AG09309 (cell line): ENCODE measurements at regions not wholly inside any gene's neighbourhood (a gene's known extent, or its start where the extent isn't known, plus 50 kb on each side); places are given as distances from the start of the nearest gene placed in this dataset.

Source experiments
- DNase-seq: peaks from one replicate; pipeline ENCODE4 v3.0.0-alpha.2; 2010; ENCODE audit warnings: low read depth
- H3K4me3 ChIP-seq: 2 replicates; pipeline ENCODE4 v1.5.1; 2011; ENCODE audit warnings: mild to moderate bottlenecking, low read depth, low read length, moderate library complexity; ENCODE audit not compliant: control insufficient read depth
- CTCF ChIP-seq: IDR thresholded peaks from 2 replicates; pipeline ENCODE4 v1.5.1; 2011; ENCODE audit warnings: mild to moderate bottlenecking, low read depth, low read length, inconsistent platforms; ENCODE audit not compliant: insufficient read depth, control insufficient read depth; ENCODE audit errors: missing control alignments

- H3K4me3 ChIP-seq: no peak overlapping the region
- no peak for DNase-seq
- no peak for TF ChIP-seq CTCF
Observed at GRCh38 chr3:115340586-115340985, 193.5 kb upstream of the ZBTB20 start.

GRCh38 chr3:115341208-115341607 lies 194.1 kb upstream of the ZBTB20 start:
- TF ChIP-seq CTCF: no peak
- DNase-seq: no peak
- H3K4me3 ChIP-seq: no peak overlapping the region

GRCh38 chr3:115347737-115348136 lies 200.6 kb upstream of the ZBTB20 start:
- no peak for DNase-seq
- H3K4me3 ChIP-seq: no peak overlapping the region
- no peak for TF ChIP-seq CTCF

- TF ChIP-seq CTCF: no peak
- H3K4me3 ChIP-seq: no peak overlapping the region
- no peak for DNase-seq
Observed at GRCh38 chr3:115348412-115348811, 201.3 kb upstream of the ZBTB20 start.

GRCh38 chr3:115348951-115349745 lies 202.1 kb upstream of the ZBTB20 start:
- no peak overlapping the region for H3K4me3 ChIP-seq
- no peak for TF ChIP-seq CTCF
- DNase-seq: no peak

GRCh38 chr3:115350606-115351005 lies 203.5 kb upstream of the ZBTB20 start:
- no peak for DNase-seq
- H3K4me3 ChIP-seq: no peak overlapping the region
- TF ChIP-seq CTCF: no peak
